ENCODE measurements at regions not wholly inside any gene's neighbourhood (a gene's known extent, or its start where the extent isn't known, plus 50 kb on each side); places are given as distances from the start of the nearest gene placed in this dataset.

GRCh38 chr18:46424898-46425297 is 232.1 kb downstream of the LOXHD1 start:
- peaks cover 39% of the 10 kb centered on the region for H3K4me1 Mint-ChIP-seq
- H3K9me3 Mint-ChIP-seq = no peaks in the 10 kb centered on the region
- Histone ChIP-seq H3K27ac (no peak overlapping the region), H3K4me2 (peak overlapping the region; percentile 43), H3K9ac (no peak overlapping the region), H3K4me1 (peaks cover 28% of the 10 kb centered on the region), H3K79me2 (ENCODE audit: low read depth) (no peaks in the 10 kb centered on the region), H3K27me3 (no peaks in the 10 kb centered on the region), H3F3A (ENCODE audit: low read depth) (peaks cover 11% of the 10 kb centered on the region), H2AFZ (replicated peaks) (no peak overlapping the region), H3K9me3 (ENCODE audit: low read depth) (no peaks in the 10 kb centered on the region), H3K4me3 (no peak overlapping the region), H4K20me1 (ENCODE audit: low read depth) (peaks cover 72% of the 10 kb centered on the region), H3K36me3 (no peaks in the 10 kb centered on the region)
- no peak overlapping the region for H3K27ac Mint-ChIP-seq
- peak; percentile 67 for DNase-seq (ENCODE audit: low spot score)
- TF ChIP-seq EZH2phosphoT487 (IDR thresholded peaks at IDR 0.05) (no peak), EZH2 (IDR thresholded peaks at IDR 0.05) (no peak), CTCF (IDR thresholded peaks at IDR 0.05) (no peak)
- H3K4me3 Mint-ChIP-seq = no peak overlapping the region
- no peaks in the 10 kb centered on the region for H3K27me3 Mint-ChIP-seq (ENCODE audit: insufficient read depth, low read depth)
- H3K36me3 Mint-ChIP-seq = peaks cover 4% of the 10 kb centered on the region

- no peak overlapping the region for H3K4me3 Mint-ChIP-seq
- DNase-seq (ENCODE audit: low spot score) = no peak
- H3K27me3 Mint-ChIP-seq (ENCODE audit: insufficient read depth, low read depth) = no peaks in the 10 kb centered on the region
- H4K20me1 ChIP-seq (ENCODE audit: low read depth) = peaks cover 73% of the 10 kb centered on the region
- H3K9me3 ChIP-seq (ENCODE audit: low read depth) = no peaks in the 10 kb centered on the region
- peaks cover 40% of the 10 kb centered on the region for H3K4me1 Mint-ChIP-seq
- no peaks in the 10 kb centered on the region for H3K36me3 ChIP-seq
- H3K4me2 ChIP-seq = no peak overlapping the region
- TF ChIP-seq CTCF (IDR thresholded peaks at IDR 0.05) (no peak), EZH2phosphoT487 (IDR thresholded peaks at IDR 0.05) (no peak), EZH2 (IDR thresholded peaks at IDR 0.05) (no peak)
- peak overlapping the region; percentile 30 for H3K27ac Mint-ChIP-seq
- H3K9ac ChIP-seq = no peak overlapping the region
- no peak overlapping the region for H3K4me3 ChIP-seq
- peaks cover 16% of the 10 kb centered on the region for H3F3A ChIP-seq (ENCODE audit: low read depth)
- H2AFZ ChIP-seq (replicated peaks) = no peak overlapping the region
- no peaks in the 10 kb centered on the region for H3K79me2 ChIP-seq (ENCODE audit: low read depth)
- no peaks in the 10 kb centered on the region for H3K9me3 Mint-ChIP-seq
- no peak overlapping the region for H3K27ac ChIP-seq
- no peaks in the 10 kb centered on the region for H3K27me3 ChIP-seq
- peaks cover 31% of the 10 kb centered on the region for H3K4me1 ChIP-seq
- peaks cover 2% of the 10 kb centered on the region for H3K36me3 Mint-ChIP-seq
Measured at GRCh38 chr18:46425511-46425910, 231.5 kb downstream of the LOXHD1 start.

GRCh38 chr18:46426021-46426678 is 230.9 kb downstream of the LOXHD1 start:
- Mint-ChIP-seq H3K27me3 (ENCODE audit: insufficient read depth, low read depth) (no peaks in the 10 kb centered on the region), H3K9me3 (no peaks in the 10 kb centered on the region), H3K4me1 (peaks cover 44% of the 10 kb centered on the region), H3K27ac (no peak overlapping the region), H3K4me3 (no peak overlapping the region), H3K36me3 (peaks cover 2% of the 10 kb centered on the region)
- no peaks in the 10 kb centered on the region for H3K36me3 ChIP-seq
- H2AFZ ChIP-seq (replicated peaks) = no peak overlapping the region
- no peaks in the 10 kb centered on the region for H3K79me2 ChIP-seq (ENCODE audit: low read depth)
- no peak for DNase-seq (ENCODE audit: low spot score)
- peaks cover 36% of the 10 kb centered on the region for H3K4me1 ChIP-seq
- TF ChIP-seq EZH2 (IDR thresholded peaks at IDR 0.05) (no peak), CTCF (IDR thresholded peaks at IDR 0.05) (no peak), EZH2phosphoT487 (IDR thresholded peaks at IDR 0.05) (no peak)
- no peaks in the 10 kb centered on the region for H3K27me3 ChIP-seq
- no peak overlapping the region for H3K4me2 ChIP-seq
- H3K9ac ChIP-seq = no peak overlapping the region
- no peak overlapping the region for H3K27ac ChIP-seq
- H4K20me1 ChIP-seq (ENCODE audit: low read depth) = peaks cover 70% of the 10 kb centered on the region
- peaks cover 15% of the 10 kb centered on the region for H3F3A ChIP-seq (ENCODE audit: low read depth)
- H3K9me3 ChIP-seq (ENCODE audit: low read depth) = no peaks in the 10 kb centered on the region
- no peak overlapping the region for H3K4me3 ChIP-seq
